Epithelial cell of prostate (primary cell): ENCODE measurements at regions not wholly inside any gene's neighbourhood (a gene's known extent, or its start where the extent isn't known, plus 50 kb on each side); places are given as distances from the start of the nearest gene placed in this dataset.
"Not testable (repeated sequence)": the region's sequence is repeated elsewhere in the genome, so short reads cannot be mapped to it uniquely, and the experiment has no call there.

Source experiments
- DNase-seq: peaks from one replicate; pipeline ENCODE4 v3.0.0-alpha.2; 2011; ENCODE audit warnings: low read depth, low spot score
- H3K27ac ChIP-seq: fragments of 450-650 bp; 2 replicates; pipeline ENCODE4 v1.5.1; 2017; ENCODE audit warnings: mild to moderate bottlenecking

DNA sequence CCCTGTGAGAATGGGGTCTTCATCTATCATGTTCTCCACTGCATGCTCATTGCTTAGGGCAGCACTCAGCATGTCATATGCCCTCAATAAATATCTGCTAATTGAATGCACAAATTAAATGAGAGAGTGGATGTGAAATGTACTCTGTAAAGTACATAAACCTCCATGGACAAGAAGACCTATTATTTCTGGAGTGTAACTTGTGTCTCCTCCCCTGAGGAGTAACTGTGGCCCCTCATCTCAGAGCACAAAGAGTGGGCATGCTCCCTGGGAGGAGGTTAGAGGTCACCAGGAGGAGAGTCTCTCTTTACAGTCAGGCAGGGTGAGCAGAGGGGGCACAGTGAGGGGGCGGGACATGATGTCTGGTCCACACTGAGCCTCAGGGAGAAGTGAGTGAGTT, 313.6 kb upstream of the PODXL start:
- no peak for DNase-seq
- H3K27ac ChIP-seq = no peak overlapping the region

DNA sequence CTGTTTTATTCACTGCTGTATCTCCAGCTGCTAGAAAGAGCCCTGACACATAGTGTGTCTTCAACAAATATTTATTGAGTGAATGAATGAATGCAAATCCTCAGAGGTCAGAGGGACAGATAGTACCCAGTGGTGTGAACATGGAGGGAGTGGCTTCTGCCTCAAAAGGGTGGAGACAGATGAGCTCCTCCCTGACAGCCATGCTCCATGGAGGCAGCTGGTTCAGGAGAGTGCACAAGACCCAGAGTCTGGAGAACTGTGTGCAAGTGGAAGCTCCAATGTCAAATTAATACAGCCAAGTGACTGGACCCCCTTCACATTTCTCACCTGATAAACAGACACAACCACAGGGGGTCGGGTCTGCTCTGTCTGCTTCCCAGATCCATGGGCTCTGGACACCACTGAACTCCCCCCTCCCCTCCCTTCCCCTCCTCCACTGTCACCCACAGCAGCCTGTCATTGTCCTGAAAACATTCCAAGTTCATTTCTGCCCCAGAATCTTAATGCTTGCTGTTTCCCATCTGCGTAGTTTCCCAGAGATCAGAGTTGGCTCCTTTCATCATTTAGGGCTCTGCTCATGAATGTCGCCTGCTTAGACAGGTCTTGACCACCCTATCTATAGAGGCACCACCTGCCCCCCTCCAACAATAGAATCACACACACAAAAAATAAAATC, 312.9 kb upstream of the PODXL start:
- H3K27ac ChIP-seq = no peak overlapping the region
- no peak for DNase-seq

DNA sequence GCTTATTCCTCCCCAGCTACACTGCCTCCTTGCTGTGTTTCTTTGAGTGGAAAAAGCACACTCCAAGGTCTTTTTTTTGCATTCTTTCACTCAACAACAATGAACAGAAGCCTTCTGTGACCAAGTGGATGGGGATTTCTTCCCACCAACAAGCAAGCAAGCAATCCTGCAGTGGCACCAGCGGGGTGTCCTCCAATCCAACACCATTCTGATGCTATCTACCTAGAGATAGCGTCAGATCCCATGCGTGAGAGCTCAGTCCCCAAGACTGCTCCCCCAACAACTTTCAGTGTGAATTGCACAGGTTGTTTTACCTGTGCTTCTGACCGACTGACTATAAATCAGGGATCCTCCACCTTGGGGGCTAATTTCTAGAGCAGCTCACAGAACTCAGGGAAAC, 311.0 kb upstream of the PODXL start:
- no peak overlapping the region for H3K27ac ChIP-seq
- no peak for DNase-seq

DNA sequence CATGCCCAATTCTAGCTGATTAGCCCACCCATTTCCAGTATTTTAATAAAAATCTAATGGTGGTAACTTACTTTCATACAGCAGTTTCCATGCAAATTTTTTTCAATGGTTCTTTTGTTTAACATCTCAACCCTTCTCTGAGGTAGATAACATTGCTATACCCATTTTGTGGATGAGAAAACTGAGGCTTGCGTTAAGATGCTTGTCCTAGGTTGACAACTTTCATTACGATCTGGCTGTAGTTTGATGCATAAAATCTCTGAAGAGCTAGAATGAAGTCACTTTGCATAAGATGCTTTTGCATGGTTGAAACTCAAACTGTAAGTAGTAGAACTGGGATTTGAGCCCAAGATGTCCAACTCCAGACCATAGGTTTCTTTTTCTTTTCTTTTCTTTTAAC, 309.5 kb upstream of the PODXL start:
- no peak overlapping the region for H3K27ac ChIP-seq
- no peak for DNase-seq

DNA sequence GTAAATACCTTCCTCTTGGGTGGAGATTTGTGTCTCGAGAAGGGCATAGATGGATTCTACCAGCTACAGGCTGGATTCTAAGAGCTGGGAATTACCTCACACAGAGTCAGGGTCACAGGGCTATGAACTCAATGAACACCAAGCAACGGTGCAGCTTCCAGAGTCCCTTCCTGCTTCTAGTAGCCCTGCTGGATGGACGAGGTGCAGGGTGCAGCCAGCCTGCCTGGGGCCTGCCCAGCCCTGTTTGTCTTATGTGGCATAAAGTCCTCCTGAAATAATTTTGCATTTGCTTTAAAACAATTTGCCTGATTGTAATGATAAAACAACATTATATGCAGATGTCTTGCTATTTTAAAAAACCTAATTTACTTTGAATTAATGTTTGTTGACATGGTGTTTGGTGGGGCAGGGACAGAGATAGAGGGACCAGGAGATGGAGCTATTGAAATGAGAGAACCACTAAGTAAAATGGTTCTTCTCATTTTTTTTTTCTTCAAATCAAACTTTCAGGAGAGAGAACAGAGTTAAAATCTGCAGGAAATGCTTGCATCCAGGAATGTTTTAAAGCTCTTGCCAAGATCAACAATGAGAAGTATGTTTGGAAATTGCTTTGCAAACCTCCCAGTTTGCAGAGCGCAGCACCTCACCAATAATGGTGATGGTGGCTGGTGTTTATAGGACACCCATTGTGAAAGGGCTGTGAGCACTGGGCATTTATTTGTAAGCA, 305.4 kb upstream of the PODXL start:
- H3K27ac ChIP-seq = no peak overlapping the region
- DNase-seq = no peak

DNA sequence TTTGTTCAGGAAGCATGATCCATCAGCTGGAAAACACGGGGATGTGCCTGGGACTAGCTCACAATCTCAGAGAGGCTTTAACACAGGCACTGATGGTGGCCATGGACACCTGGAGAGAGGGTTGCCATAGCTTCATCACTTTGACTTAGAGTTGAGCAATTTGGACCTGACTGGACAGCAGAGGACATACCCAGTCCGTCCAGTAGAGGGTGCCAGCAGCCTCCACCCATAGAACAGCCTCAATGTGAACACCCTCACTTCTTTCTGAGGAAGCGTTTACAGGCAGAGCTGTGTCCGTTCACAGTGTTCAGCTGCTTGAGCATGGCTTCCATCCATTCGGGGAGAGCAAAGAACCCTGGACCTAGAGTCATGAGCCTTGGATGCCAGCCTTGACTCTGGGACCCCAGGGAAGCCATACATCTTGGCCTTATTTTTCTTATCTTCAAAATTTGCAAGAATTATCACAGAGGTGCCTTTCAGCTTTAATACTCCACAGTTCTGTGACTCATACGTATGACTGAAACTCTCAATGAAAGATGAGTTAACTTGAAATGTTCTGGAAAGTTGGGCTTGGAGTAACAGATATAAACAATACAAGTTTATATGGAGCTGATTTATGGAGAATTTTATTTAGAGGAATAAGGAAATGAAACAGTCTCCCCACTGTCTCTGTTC, 302.9 kb upstream of the PODXL start:
- DNase-seq = peak; percentile 12

DNA sequence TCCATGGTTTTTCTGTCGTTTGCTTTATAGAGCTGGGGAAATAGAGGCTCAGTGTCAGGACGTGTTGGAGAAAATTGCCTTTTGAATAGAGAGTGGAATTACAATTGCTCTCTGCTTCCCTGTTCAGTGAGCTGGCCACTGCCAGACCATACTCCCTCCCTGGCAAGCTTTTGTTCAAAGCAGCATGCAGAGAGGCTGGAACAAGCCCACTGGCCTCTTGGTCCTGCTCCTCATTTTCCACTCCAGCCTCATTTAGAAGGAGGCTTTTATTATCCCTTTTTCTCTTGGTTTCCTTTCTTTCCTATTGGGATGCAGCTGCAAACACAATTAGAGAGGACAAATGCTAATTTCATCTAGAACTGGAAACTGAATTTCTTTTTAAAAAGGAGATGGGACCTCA, 302.2 kb upstream of the PODXL start:
- no peak for DNase-seq
- no peak overlapping the region for H3K27ac ChIP-seq

More for the DNA sequence above, 302.9 kb upstream of the PODXL start:
- H3K27ac ChIP-seq = no peak overlapping the region

DNA sequence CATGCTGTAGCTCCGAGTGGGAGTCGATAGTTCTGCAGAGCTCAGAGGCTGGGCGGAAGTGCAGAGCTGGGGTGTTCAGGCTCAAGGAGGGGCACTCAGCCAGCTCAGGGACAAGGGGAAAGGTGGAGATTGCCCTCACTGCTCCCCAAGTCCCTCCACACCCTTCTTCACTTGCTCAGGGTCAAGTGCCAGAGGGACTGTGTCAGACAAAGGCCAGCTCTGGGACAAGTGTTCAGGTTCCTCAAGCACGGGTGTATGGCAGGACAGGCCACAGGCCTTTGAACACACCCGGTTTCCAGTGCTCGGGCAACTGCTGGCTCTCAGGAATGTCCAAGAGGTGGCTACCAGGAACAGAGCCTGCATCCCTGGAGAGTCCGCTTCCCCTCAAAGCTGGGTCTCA, 293.0 kb upstream of the PODXL start:
- no peak for DNase-seq
- no peak overlapping the region for H3K27ac ChIP-seq

DNA sequence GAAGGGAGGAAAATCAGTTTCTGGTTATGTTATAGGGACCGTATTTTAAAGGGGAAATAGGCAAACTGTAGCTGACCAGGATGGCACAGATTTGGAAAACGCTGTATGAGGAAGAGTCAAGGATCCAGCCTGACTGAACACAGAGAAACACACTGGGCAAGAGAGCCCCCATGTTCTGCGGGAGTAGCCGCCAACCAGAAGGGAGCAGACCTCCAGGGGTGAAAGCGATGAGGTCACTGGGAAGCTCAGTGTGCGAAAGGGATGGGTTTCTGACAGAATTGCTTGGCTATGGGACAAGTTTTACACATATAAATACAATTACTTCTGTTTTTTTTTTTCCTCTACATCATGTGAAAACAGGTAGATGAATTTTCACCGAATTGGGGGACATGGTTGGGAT, 291.6 kb upstream of the PODXL start:
- no peak for DNase-seq
- H3K27ac ChIP-seq = no peak overlapping the region

DNA sequence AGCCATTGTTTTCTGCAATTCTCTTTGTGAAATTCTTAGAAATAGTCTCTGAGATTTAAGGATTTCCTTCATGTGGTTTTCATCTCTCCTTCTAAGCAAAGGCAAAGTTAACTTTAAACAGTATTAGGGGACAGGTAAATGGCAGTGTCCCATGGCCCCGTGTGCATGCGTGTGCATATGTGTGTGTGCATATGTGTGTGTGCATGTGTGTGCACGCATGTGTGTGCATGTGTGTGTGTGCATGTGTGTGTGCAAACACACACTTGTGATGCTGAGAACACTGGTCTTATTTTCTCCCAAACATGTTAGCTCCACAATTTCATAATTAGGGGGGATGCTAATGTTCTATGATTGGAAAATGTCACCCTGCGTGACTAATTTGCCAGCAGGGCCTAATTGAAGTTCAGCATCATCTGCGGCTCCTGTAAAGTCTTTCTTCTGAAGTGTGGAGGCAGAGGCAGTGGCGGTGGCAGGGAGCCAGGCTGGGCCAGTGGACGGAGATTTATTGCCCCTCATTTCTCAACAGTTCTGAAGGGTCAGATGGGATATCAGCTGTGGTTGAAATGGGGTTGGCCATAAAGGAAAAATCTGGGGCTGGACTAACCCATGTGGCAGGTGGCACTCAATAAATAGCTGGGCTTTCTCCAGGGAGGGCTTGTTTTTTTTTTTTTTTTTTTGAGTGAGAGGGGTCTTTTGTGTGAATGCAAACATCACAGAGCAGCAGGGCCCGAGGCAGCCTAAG, 289.3 kb upstream of the PODXL start:
- no peak overlapping the region for H3K27ac ChIP-seq
- DNase-seq = no peak

DNA sequence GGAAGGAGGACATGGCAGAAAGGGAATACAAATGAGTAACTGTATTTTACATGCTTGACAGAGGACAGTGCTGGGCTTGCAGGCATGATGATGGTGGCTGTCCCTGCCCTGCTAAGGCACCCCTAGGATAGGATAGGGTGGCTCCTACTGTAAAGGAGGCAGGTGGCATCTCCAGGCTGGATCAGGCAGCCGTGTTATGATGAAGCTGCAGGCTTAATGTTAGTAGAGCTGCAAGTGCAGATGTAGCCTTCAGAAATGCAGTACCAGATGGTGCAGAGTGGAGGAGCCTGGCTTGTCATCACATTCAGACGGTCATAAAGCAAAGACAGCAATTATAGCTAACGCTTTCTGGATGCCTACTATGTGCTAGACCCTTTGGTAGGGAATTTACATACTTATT, 287.9 kb upstream of the PODXL start:
- no peak for DNase-seq
- H3K27ac ChIP-seq = no peak overlapping the region

DNA sequence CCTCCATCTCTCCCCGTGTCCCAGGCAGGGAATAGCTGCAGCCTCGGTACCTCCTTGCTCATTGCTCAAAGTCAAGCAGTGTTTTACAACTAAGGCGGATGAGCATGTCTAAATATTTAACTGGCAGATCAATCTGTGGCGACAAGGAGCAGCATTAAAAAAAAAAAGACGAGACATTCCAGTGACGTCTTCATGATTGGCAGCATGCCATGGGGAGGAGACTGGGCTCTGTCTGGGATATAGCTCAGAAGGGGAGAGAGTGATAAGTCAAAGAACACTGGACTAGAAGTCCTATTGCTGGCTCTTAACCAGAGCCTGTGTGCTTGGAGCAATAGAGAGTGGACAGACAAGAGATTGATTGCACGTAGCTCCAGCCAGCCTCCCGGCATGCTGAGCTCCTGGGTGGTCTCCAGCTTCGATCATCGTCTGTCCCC, 287.5 kb upstream of the PODXL start:
- no peak for DNase-seq

DNA sequence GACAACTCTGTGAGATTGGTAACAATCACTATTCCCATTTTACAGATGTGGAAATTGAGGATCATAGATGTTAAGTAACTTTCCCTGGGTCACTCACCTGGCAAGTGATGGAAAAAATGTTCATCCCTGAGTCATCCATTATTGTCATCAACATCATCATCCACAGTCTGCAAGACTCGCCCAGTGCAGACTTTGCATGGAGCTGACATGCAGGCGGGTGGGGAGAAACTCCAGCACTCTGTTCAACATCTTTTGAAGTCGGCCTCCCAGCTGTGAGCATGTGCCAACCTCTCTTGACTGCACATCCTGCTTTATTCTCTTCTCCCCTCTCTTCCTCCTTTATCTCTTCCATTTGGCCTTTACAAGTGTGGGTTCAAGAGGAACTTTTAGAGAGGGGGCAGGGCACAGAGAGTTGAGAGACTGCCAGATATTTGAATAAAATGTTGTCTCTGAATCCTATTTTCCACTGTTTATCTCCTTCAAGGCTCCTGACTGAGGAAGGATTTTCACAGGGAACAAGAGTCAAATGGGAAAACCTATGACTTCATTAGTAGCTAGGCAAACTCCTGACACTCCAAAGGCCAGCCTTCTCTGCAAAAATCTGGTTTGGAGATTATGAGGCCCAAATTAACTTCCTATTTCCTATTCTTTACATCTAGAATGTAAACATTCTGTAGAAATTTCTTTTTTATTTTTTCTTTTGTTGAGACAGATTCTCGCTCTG, 283.7 kb upstream of the PODXL start:
- no peak overlapping the region for H3K27ac ChIP-seq
- no peak for DNase-seq

More for the DNA sequence above, 287.5 kb upstream of the PODXL start:
- H3K27ac ChIP-seq = no peak overlapping the region

DNA sequence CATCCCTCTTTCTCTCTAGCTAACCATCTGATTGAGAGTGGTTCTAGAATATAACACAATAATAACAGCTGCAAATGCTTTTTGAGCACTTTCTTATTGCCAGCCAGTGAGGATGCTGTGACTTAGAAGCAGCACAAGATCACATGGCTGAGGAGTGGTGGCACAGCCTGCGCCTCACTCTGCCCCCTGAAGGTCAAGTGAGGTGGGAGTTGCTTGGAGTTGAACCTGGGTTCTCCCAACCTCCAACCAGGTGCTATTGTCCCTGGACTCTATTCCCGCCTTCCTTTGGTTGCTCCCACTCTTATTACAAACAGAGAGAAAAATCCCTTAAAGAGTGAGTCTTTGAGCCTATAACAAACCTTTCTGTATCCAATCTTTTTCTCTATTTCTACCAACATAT, 280.3 kb upstream of the PODXL start:
- DNase-seq = no peak
- H3K27ac ChIP-seq = no peak overlapping the region

DNA sequence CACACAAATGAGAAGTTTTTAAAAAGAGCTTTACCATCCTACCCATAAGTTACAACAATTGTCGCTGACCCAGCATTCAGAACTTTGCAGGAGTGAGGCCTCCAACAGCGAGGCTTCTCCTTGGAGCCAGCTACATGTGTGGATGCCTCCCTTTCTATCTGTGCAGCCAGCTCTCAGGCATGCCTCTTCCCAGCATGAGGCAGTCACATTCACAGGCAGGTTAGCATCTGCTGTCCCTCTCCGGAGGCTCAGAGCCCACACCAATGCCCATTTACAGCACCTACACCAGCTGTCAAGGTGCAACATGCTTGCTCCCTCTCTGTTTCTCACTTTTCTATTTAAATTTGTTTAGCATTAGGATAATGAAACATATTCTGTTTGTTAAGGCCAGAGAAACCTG, 278.7 kb upstream of the PODXL start:
- no peak for DNase-seq
- no peak overlapping the region for H3K27ac ChIP-seq

DNA sequence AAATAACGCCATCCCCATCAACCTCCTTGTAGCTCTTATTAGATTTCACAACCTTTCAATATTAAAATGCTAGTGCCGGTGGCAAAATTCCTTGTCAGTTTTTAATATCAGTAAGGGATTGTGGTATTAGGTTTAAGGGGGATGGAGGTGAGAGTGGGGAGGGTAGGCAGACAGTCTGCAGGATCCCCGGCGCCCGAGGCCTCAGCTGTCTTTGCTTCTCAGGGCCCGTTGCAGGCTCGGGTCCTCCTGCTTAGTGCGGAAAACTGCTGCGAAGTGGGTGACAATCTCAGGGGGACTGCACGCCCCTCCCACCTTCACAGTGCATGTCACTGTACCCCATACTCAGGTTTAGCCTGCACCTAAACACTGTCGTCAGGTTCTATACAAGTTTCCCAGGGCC, 274.3 kb upstream of the PODXL start:
- no peak overlapping the region for H3K27ac ChIP-seq
- no peak for DNase-seq

DNA sequence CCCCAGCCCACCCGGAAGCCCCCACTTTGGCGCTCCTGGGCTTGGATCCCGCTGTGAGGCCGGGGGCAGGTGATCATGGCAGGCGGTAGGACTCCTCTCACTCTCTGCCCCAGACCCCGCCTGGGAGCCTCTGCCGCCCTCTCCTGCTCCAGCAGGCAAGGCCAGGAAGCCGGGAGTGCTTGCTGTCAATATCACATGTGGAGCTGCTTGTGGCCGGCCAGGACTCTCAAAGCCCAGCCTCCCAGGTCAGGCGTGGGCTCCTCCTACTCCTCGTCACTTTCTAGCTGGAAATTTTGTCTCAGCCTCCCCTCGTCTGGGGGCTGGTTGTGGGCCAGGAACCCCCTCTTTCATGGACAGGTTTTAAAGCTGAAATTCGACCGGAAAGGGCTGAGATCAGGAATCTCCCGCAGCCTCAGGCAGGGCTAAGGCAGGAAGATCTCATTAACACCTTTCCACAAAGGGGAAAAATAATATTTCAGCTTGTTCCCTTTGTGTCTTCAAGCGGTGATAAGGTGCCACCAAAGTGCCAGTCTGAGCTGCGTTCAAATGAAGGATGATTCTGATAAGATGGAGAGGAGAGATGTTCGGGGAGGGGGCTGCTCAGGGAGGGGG, 273.6 kb upstream of the PODXL start:
- H3K27ac ChIP-seq = no peak overlapping the region
- no peak for DNase-seq

DNA sequence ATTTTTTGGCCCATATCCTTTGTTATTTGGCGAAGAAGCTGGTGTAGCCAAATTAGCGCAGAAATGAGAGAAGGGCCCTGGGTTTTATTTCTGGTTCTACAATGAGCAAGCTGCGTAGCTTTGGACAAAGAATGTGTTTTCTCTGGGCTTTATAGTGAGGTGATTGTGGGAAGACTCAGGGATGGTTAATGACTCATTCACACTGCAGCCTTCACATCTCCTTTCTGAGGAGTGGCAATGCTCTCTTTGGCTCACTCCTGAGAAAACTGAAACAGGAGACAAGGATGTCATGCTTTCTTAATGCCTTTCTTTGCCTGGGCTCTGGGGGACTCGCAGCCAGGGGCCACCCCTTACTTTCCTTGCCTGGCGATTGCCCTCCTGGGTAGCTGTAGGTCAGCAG, 271.0 kb upstream of the PODXL start:
- H3K27ac ChIP-seq = no peak overlapping the region
- DNase-seq = no peak

DNA sequence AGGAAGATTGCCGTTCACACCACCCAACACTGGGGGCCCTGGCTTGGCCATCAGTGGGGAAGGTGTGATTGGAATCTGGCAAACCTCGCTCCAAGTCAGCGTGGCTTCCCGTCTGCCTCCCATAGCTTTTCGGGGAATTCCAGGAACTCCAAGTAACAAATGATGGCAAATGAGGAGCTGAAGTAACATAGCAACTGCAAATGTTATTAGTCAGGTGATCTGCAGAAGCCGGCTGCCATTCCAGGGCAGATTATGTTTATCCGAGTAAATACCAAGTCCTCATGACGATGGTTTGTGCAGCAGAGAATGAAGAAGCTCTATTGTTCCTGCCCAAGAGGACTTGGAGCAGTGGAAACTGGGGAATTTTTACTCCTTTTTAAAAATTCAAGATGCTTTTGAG, 270.5 kb upstream of the PODXL start:
- H3K27ac ChIP-seq = no peak overlapping the region
- no peak for DNase-seq

DNA sequence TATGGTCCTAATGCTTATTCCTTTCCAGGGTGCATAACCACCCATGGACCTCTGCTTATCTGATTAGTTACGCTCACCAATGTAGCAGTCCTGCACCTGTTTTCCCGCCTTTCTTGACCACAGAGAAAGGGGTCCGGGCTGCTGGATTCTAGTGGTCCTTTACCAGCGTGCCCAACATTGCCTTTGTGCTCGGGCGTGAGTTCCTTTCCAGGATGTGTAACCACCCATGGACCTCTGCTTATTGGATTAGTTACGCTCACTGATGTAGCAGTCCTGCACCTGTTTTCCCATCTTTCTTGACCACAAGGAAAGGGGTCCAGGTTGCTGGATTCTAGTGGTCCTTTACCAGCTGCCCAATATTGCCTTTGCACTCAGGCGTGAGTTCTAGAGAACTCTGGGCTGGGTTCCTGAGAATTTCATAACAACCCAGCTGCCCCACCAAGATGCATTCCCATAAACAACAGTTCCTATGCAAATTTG, 267.6 kb upstream of the PODXL start:
- H3K27ac ChIP-seq, DNase-seq: not testable (repeated sequence)
